NCI-H446 treated with DMSO at 0.1 percent for 48 hours (cell line): ENCODE measurements at regions not wholly inside any gene's neighbourhood (a gene's known extent, or its start where the extent isn't known, plus 50 kb on each side); places are given as distances from the start of the nearest gene placed in this dataset.

ENCODE experiments used
- DNase-seq: peaks from one replicate; lab custom pipeline; 2025; lab: John Stamatoyannopoulos, UW

DNA sequence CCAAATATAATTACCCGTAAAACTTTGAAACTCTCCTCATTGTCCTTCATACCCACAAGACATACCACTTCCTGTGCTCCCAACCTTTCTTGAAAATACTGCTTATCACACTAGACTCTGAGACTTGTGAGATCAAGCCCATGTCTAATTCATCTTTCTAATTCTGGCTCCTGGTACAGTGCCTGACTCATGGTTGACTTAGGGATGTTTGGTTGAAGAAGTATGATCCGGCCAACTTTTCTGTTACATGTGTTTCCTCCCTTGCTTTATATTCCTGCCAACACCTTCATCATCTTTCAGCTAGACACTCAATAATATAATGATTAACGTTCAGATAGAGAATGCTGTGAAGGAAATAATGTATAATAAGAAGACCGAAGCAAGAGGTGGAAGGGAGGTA lies 58.2 kb downstream of the MEX3B start:
- DNase-seq = no peak

DNA sequence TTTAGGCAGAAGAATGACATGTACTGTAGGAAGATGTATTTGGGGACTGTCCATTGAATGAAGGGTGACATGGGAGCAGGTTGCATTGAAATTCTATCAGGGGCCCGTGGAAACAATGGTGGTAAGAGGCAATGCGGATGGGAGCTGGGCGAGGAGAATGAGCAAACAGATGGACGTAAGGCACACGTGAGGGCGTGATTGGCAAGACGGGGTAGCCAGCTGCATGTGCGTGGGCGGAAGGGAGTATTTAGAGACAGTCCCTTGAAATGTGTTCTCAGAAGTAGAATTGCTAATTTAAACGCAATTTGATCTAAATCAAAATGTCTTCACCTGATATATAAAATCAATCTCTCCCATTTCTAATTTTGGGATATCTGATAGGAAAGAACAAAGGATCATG lies 62.3 kb downstream of the MEX3B start:
- DNase-seq = no peak

DNA sequence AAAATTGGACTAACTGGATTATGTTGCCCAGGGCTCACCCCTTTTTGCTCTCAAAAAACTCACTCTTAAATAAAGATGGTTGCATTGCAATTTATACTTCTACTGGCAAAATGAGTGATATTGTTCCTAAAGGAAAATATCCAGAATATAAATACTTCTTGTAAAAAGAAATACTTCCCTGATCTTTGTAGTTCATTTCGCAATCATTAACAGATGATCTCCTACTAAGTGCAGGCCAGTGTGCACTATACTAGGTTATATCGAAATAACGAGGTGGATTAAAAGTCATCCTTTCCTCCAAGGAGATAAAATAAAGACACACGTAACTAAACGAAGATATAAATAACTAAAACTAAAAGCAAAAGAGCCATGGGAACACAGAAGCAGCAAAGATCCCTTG lies 63.0 kb downstream of the MEX3B start:
- DNase-seq = no peak

DNA sequence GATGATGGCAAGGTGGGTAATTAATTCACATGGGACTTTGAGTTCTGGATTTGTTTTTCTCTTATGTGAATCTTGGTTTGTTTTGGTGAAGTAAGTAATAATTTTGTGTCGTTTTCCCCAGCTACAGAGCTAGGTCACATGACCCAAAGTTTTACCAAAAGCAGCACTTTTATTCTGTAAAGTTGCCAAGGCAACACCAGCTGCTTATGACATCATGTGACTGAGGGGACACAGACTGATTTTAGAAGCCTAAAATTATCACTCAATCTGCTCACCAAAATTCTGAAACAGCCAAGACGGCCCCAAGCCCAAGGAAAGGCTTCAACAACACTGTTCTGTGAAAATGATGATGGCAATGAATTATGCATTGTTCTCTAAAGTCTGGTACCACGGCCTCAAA lies 63.9 kb downstream of the MEX3B start:
- DNase-seq = no peak

DNA sequence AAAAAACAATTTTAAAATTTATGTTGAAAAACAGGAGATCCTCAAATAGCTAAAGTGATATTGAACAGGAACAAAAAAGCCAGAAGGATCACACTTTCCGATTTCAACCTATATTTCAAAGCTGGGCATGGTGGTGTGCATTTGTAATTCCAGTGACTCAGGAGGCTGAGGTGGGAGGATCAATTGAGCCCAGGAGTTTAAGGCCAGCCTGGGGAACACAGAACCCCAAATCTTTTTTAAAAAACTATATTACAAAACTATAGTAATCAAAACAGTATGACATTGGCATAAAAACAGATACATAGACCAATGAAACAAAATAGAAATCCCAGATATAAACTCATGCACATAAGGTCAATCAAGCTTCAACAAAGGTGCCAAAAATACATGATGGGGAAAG lies 68.4 kb downstream of the MEX3B start:
- no peak for DNase-seq

DNA sequence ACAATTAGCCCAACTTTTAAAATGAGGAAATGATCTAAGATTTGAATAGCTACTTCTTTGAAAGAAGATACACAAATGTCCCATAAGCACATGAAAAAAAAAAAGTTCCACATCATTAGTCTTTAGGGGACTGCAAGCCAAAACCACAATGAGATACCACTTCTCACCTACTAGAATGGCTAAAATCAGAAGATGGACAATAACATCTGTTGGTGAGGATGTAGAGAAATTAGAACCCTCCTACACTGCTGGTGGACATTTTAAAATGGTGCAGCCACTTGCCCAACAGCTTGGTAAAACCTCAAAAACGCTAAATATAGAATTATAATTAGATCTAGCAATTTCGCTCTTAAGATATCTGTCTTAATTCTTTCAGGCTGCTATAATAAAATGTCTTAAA lies 77.1 kb downstream of the MEX3B start:
- no peak for DNase-seq

DNA sequence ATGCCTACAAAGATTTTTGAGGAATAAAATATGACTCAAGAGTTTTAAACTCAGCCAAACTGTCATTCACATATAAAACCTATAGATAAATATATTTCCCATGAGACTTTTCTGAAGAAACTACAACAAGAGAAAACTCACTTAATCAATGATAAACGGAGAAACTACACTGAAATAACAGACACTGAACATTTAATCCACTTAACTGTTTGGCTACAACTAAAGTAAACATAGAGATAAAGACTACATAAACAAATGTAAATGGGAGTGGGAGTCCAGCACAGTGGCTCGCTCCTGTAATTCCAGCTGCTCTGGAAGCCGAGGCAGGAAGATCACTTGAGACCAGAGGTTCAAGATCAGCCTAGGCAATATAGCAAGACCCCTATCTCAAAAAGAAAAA lies 79.2 kb downstream of the MEX3B start:
- no peak for DNase-seq

DNA sequence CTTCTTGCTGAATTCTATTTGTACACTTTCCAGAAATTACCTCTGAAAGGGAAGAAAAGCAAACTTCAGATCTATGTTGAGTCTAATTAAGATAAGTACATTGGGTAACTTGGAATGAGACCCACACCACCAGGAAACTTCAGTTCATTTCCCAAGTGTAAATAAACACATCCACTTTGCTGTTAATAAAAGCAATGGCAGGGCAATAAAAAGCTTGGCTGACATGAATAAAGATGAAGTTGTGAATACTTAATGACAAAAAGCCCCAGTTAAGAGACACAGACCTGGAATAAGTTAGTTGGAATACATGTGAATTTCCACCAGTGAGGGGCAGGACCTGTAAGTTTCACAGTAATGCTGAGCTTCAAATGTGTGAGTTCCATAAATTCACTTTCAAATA lies 83.3 kb downstream of the MEX3B start:
- DNase-seq = no peak

DNA sequence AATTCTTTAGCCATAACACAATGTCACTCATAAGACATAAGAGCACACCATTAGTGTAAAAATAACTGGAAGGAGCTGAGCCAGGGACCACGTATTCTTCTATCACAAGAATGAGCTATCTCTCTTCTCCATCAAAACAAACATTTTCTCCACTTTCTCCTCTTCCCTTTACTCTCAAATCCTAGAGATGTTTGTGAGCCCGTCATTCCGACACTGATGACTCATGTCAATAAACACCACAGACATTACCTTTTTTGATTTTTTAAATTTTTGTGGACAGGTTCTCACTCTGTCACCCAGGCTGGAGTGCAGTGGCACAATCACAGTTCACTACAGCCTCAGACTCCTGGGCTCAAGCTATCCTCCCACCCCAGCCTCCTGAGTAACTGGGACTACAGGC lies 86.6 kb downstream of the MEX3B start:
- DNase-seq = no peak

DNA sequence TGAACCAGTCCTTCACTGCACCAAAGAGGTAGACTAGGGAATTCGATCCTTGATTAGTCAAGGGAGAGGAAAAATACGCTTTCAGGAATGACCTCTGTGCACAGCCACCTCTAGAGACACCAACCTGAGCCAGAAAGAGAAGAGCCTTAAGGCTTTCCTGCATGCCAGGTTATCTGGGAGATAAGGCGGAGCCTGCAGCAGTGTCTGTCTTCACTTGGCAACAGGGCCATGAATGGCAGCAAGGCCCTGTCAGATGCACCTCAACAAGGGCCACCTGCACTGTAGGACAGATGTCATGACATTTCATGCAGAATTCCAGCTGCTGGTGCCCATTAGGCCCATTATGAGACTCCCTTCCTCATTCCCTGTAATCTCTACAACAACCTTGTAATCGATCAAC lies 88.1 kb downstream of the MEX3B start:
- no peak for DNase-seq

DNA sequence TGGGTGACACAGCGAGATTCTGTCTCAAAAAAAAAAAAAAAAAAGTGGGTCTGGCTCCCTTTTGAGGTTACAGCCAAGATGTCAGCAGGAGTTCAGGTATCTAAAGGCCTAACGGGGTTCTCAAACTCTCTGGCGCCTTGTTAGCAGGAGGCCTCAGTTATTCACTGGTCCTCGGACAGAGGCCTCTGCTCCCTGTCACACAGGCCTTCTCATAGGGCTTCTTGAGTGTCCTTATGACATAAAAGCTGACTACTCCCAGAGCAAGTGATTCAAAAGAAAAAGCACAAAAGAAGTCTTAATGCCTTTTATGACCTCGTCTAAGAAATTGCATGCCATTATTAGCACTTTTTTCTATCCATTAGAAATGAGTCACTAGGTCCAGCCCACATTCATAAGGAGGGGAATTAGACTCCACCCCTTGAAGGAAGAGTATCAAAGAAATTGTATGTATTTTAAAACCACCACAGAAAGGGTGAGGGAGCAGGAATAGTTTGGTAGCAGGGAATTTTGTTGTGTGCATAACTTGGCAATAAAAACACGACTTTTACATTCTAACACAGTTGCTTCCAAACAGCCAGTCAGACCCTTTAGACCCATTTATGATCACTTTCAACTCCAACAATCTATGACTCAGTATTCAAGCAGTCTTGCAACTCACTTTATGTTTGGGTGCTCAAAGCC lies 90.3 kb downstream of the MEX3B start:
- no peak for DNase-seq

DNA sequence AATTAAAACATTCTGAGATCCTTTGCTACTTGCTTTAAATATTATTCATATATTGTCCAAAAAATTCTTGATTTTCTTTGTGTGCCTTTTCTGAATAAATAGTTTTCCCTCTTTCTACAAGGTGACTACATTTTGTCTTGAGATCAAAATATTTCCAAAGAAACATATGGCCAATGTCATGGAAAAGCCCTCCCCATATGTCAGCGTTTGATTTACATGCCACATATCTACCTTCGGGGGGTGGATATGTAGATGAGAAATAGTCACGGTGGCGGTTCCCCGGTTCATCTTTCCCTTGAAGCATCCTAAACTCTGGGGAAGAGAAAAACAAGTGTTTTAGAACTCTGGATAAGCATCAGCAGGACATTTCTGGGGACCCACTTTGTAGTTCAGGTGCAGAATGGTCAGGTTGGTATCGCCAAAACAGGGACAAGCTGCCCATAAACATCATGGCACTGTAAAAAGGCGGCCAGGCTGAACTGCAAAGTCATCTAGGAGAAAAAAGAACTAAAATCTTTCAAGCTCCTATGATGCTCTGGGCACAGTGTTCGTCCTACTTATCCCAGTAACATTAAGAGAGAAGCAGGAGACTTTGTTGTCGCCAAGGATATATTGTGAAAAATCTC lies 91.5 kb downstream of the MEX3B start:
- no peak for DNase-seq

DNA sequence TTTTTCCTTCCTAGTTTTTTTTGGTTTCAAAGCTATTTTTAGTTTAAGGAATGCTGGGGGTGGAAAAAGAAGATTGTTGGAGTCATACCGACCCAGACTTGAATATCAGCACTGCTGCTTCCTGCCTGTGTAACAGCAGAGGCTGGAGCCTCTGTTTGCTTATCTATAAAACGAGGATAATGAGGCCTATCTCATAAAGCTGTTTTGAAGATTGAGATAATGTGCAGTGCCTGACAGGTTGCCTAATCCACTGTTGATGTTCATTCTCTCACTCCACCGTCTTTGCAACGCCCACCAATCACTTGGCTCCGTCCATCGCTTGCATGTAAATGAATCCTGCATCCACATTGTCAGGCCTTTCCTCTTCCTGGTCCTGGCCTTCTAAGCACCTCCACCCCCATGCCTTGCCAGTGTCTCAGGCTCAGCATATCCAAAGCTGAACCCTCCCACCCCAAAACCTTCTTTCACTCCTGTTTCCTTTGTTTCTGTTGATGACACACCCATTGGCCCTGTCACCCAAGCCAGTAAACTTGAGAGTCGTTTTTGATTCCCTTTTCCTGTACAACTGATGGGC lies 94.9 kb downstream of the MEX3B start:
- no peak for DNase-seq

DNA sequence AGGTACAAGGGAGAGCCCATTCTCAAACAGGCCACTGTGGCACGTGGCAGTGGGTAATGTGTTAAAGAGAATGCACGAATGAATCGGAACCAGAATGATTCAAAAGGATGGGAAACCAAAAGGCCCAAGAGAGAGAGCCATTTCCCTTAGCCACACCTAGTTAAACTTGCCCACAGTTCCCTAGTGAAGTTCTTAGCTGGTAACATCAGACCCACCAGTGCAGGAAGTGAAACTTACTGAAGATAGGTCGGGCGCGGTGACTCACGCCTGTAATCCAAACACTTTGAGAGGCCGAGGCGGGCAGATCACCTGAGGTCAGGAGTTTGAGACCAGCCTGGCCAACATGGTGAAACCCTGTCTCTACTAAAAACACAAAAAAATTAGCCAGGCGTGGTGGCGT lies 97.1 kb downstream of the MEX3B start:
- DNase-seq = no peak

DNA sequence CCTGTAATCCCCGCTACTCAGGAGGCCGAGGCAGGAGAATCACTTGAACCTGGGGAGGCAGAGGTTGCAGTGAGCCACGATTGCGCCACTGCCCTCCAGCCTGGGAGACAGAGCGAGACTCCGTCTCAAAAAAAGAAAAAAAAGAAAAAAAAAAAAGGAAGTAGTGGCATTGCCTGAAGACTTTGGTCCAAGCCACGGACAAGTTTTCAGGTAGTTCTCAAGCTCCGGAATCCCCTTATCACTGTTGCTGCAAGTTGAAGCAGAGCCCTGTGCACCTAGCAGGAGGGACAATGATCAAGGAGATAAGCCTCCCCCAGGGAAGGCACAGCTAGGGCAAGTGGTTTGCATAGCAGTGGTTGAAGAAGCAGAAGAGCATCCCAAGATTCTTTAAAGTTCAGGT lies 97.6 kb downstream of the MEX3B start:
- DNase-seq = no peak

DNA sequence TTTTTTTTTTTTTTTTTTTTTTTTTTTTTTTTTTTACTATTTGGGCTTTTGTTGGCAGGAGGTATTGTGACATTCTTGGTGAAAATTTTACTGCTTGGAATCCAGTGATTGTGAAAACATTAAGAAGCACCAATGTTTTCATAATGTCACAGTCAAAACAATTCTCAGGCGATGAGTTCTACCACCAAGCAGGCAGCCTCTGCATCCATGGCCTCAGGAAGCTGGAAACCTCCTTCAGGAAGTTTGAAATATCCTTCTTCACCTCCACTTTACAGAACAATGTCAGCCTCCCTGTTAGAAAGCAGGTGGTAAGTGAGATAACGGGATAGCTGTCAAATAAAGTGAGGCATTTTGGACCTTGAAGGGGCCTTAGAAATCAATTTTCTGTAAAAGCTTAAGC lies 98.3 kb downstream of the MEX3B start:
- no peak for DNase-seq

DNA sequence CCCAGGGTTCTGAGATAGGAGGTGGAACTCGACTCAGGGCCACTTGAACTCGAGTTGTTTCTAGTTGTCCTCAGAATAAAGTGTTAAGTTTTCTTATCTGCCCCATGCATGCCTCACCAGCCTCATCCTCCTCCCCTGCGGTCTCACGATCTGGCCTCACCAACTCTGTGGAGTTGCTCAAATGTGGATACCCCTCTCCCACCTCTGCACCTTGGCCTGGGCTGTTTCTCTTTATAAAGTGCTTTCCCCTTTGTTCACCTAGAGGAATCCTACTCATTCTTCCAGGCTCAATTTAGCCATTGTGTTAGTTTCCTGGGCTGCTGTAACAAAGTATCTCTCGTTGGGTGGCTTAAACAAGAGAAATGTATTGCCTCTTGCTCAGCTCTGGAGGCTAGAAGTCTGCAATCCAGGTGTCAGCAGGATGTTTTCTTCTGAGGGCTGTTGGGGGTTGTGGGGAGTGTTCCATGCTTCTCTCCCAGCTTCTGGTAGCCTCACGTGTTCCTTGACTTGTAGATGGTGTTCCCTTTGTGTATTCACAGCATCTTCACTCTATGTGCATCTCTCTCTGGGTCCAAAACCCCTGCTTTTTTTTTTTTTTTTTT lies 100.7 kb downstream of the MEX3B start:
- no peak for DNase-seq

DNA sequence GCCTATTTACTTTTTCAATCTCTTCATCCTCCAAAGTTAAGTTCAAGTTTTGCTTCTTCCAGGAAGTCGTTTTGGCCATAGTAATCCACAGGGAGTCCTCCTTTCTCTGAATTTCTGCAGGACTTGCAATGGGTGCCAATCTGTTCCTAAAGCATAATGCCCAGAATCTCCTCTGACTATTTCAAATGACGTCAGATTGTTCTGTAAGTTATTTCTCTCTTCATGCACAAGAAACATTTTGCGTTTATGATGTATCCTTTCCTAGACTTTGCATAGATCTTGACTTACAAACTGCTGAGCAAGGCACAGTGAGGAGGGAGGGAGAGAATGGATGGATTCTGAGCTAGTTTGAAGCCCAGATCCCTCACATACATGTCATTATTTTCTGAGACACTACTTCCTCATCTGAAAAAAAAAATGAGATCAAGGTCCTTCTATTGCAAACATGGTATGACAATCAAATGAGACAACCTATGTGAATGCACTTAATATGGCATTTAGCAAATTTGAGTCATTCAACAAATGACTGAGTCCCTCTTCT lies 103.1 kb downstream of the MEX3B start:
- DNase-seq = no peak

DNA sequence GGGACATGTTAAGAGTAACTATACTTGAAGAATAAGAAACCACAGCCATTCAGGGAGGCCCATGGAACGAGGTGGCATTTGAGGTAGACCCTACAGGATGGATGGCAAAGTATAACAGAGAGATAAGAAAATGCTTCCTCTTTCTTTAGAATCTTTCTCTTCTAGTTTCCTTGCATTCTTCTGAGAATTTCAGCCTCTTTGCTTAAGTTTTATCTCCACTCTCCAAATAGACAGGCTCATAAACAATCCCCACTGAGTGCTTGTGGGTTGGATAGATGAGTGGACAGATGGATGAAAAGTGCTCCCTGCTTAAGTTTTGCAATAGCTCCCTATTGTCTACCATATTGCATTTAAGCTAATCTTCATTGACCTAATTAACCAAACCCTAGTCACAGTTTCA lies 103.7 kb downstream of the MEX3B start:
- DNase-seq = no peak

DNA sequence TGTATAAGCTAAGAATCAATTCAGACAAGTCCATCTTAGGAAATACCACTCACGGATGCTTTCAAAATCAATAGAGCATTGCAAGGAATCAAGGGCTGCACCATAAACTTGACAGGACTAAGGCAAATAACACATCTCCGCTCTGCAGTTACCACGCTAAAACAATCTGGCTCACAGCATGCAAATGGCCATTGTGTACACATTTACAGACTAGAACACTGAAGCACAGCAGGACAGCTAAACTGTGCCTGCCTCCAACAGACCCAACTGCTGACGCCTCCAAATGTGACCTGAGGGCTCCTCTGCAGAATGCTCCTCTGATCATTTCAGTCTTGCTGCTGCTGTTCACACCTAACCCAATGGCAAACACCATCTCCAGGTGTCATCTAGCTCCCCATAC lies 104.3 kb downstream of the MEX3B start:
- no peak for DNase-seq

DNA sequence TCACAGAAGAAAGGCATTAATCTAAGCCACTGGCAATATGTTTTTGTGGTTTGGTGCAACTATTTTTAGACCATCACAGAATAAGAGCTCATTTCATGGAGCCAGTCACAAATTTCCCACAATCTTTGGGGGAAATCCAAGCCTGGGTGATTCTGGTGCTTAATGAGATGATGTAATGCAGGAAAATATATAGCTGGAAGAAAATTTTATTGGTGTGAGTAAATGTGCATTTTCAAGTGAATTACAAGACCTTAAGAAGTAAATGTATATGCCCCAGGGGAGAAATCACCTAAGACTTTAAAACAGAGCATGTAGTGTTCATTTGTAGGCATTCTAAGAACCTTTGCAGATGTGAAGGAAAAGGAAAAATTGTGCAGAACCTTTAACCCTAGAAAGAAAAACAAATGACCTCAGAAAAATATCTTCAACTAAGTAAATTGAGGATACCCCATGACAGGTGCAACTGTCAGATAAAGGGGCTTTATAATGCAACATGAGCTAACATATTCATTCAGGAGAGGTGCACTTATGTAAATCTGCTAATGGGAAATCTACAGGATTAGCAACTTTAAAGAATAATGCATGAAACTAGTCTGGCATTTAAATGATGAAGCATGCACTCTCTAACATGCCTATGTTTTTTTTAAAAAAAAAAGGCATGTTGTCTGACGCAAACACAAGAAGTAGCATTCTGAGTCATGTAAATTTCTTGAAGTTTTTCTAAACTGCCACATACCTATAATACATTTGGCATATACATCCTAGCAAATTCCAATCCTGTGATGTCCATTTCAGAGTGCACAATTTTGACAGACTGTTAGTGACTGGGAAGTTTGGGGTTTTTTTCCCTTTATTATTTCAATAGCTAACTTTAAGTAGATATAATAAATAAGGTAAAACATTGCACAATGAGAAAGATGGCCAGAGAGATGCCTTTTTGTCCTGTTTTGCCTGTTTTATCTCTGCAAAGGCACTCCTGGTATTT lies 105.1 kb downstream of the MEX3B start:
- DNase-seq = no peak
